SK-N-SH treated with all-trans-retinoic acid at 6 μM for 48 hours (cell line): ENCODE measurements at regions not wholly inside any gene's neighbourhood (a gene's known extent, or its start where the extent isn't known, plus 50 kb on each side); places are given as distances from the start of the nearest gene placed in this dataset.

Experiments
- ATAC-seq: fragments of 200-7000 bp; cut with Tn5 transposase; 3 replicates; pipeline ENCODE4 v1.9.1; 2020; ENCODE audit warnings: mild to moderate bottlenecking, moderate library complexity
- ARNTL ChIP-seq: fragments of 450-650 bp; formaldehyde crosslinking; IDR thresholded peaks from 2 replicates; pipeline ENCODE4 v1.5.0; 2020; ENCODE audit warnings: low read depth, mild to moderate bottlenecking, moderate library complexity, borderline replicate concordance
- BACH2 ChIP-seq: fragments of 250-450 bp; sonication (Bioruptor Pico); IDR thresholded peaks from 2 replicates; pipeline ENCODE4 v1.9.0; 2021; ENCODE audit warnings: mild to moderate bottlenecking, borderline replicate concordance
- CSDC2 ChIP-seq: fragments of 250-450 bp; sonication (Bioruptor Pico); IDR thresholded peaks from 2 replicates; pipeline ENCODE4 v1.5.0; 2020; ENCODE audit warnings: mild to moderate bottlenecking, moderate library complexity
- ESRRG ChIP-seq: fragments of 250-450 bp; sonication (Bioruptor Pico); IDR thresholded peaks from 2 replicates; pipeline ENCODE4 v1.6.1; 2021; ENCODE audit warnings: mild to moderate bottlenecking
- GLIS3 ChIP-seq: fragments of 250-450 bp; sonication (Bioruptor Pico); IDR thresholded peaks from 2 replicates; pipeline ENCODE4 v1.5.0; 2020; ENCODE audit warnings: mild to moderate bottlenecking, moderate library complexity
- ISL1 ChIP-seq: fragments of 250-450 bp; sonication (Bioruptor Pico); IDR thresholded peaks from 2 replicates; pipeline ENCODE4 v2.1.2; 2022; ENCODE audit warnings: mild to moderate bottlenecking, moderate library complexity
- OSR1 ChIP-seq: fragments of 250-450 bp; sonication (Bioruptor Pico); IDR thresholded peaks from 2 replicates; pipeline ENCODE4 v1.8.0; 2022; ENCODE audit warnings: moderate library complexity, mild to moderate bottlenecking, inconsistent platforms
- PPARA ChIP-seq: fragments of 250-450 bp; sonication (Bioruptor Pico); IDR thresholded peaks from 2 replicates; pipeline ENCODE4 v1.5.0; 2020; ENCODE audit warnings: mild to moderate bottlenecking, borderline replicate concordance
- SNAI2 ChIP-seq: fragments of 250-450 bp; sonication (Bioruptor Pico); IDR thresholded peaks from 2 replicates; pipeline ENCODE4 v1.5.0; 2020; ENCODE audit warnings: mild to moderate bottlenecking, moderate library complexity
- TCF4 ChIP-seq: fragments of 250-450 bp; sonication (Bioruptor Pico); IDR thresholded peaks from 2 replicates; pipeline ENCODE4 v1.8.0; 2021; ENCODE audit warnings: mild to moderate bottlenecking, moderate library complexity, borderline replicate concordance
- TOX ChIP-seq: fragments of 250-450 bp; sonication (Bioruptor Pico); IDR thresholded peaks from 2 replicates; pipeline ENCODE4 v1.8.0; 2021; ENCODE audit warnings: mild to moderate bottlenecking, moderate library complexity, borderline replicate concordance
- ZC3H10 ChIP-seq: fragments of 250-450 bp; sonication (Bioruptor Pico); IDR thresholded peaks from 2 replicates; pipeline ENCODE4 v1.5.1; 2021; ENCODE audit warnings: mild to moderate bottlenecking, moderate library complexity
- ZFP3 ChIP-seq: fragments of 250-450 bp; sonication (Bioruptor Pico); IDR thresholded peaks from 2 replicates; pipeline ENCODE4 v1.5.0; 2020; ENCODE audit warnings: mild to moderate bottlenecking, moderate library complexity
- ZFP30 ChIP-seq: fragments of 450-650 bp; formaldehyde crosslinking; IDR thresholded peaks from 2 replicates; pipeline ENCODE4 v1.5.0; 2022; ENCODE audit warnings: mild to moderate bottlenecking, moderate library complexity
- ZNF565 ChIP-seq: fragments of 450-650 bp; formaldehyde crosslinking; conservative IDR thresholded peaks from 2 replicates; pipeline ENCODE4 v1.5.0; 2020; ENCODE audit warnings: low read depth, mild to moderate bottlenecking, moderate library complexity
- ZNF8 ChIP-seq: fragments of 450-650 bp; formaldehyde crosslinking; IDR thresholded peaks from 2 replicates; pipeline ENCODE4 v1.5.0; 2020; ENCODE audit warnings: mild to moderate bottlenecking, moderate library complexity
- TF ChIP-seq, protein P1 (sequence below): fragments of 250-450 bp; sonication (Bioruptor Pico); IDR thresholded peaks from 2 replicates; pipeline ENCODE4 v1.8.0; 2020; ENCODE audit warnings: mild to moderate bottlenecking, moderate library complexity, borderline replicate concordance
- TF ChIP-seq, protein P2 (sequence below): fragments of 250-450 bp; sonication (Bioruptor Pico); IDR thresholded peaks from 2 replicates; pipeline ENCODE4 v1.5.1; 2020; ENCODE audit warnings: low read depth, mild to moderate bottlenecking, moderate library complexity
- TF ChIP-seq, protein P3 (sequence below): fragments of 250-450 bp; sonication (Bioruptor Pico); IDR thresholded peaks from 2 replicates; pipeline ENCODE4 v1.5.0; 2020; ENCODE audit warnings: mild to moderate bottlenecking, moderate library complexity
- TF ChIP-seq, protein P4 (sequence below): fragments of 250-450 bp; sonication (Bioruptor Pico); IDR thresholded peaks from 2 replicates; pipeline ENCODE4 v1.5.1; 2021; ENCODE audit warnings: mild to moderate bottlenecking, moderate library complexity
- TF ChIP-seq, protein P5 (sequence below): fragments of 250-450 bp; sonication (Bioruptor Pico); IDR thresholded peaks from 2 replicates; pipeline ENCODE4 v1.8.0; 2021; ENCODE audit warnings: low read depth, mild to moderate bottlenecking, moderate library complexity, borderline replicate concordance

DNA sequence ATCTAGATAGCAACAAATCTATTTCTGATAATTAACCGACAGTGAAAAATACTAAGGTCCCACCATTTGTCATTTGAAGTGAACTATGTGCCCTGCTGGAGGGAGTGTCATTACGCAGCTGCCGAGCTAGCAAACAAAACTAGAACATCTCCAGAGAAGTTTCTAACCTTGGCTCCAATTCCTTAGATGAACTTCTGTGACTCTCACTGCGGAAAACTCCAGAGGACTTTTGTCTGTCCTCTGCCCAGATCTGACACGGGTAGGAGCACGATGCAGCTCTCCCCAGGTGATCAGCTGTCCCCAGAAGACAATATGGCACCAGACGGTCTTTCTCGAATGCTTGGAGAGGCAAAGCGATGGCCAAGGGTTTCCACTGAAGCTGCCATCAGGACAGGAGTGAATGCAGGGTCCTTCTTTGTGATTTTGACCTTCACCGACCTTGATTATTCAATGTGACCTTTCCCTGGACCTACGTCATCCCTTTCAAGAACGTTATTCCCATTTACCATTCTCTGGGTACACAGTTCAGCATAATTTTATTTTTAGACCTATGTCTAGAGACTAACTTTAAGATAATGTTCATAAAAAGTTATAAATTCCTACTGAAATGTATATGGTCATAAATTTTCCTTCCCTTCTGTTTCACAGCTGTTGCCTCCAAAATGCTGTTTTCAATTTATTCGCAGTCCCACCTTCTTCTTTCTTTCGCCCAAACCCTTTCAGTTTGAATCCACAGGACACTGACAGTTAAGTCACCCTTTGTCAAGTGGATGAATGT lies 116.7 kb upstream of the C7orf33 start (continued):
- TF ChIP-seq ZFP30 (CRISPR knock-in tag) = no peak
- no peak for TF ChIP-seq PPARA (CRISPR knock-in tag)
- no peak for TF ChIP-seq ZNF565
- TF ChIP-seq SNAI2 = no peak
- TF ChIP-seq, all 23 proteins: peak for 0

DNA sequence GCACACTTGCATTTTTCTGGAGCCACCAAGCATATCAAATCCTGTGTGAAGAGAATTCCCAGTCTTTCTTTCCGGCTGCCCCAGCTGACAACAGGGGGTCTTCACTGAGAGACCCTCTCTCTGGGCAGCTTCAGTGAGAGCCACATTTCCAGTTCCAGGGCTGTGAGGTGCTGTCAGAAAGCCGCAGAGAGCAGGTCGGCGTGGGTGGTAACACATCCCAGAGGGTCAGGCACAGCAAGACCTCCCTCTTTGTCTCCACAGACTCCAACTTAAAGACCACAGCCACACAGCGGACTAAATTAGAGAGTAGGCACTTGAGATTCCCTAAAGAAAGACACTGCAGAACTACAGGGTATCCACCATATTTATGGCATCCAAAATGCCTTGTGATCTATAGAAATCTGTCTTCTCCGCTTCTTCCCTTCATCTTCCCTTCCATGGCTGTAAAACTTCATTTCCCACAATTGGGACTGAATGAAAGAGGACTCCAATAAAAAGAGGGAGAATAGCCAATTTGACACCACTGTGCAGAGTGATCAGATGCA lies 116.0 kb upstream of the C7orf33 start:
- ATAC-seq = no peak
- TF ChIP-seq, protein P1, sequence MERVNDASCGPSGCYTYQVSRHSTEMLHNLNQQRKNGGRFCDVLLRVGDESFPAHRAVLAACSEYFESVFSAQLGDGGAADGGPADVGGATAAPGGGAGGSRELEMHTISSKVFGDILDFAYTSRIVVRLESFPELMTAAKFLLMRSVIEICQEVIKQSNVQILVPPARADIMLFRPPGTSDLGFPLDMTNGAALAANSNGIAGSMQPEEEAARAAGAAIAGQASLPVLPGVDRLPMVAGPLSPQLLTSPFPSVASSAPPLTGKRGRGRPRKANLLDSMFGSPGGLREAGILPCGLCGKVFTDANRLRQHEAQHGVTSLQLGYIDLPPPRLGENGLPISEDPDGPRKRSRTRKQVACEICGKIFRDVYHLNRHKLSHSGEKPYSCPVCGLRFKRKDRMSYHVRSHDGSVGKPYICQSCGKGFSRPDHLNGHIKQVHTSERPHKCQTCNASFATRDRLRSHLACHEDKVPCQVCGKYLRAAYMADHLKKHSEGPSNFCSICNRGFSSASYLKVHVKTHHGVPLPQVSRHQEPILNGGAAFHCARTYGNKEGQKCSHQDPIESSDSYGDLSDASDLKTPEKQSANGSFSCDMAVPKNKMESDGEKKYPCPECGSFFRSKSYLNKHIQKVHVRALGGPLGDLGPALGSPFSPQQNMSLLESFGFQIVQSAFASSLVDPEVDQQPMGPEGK (CRISPR knock-in tag) = no peak
- TF ChIP-seq, protein P2, sequence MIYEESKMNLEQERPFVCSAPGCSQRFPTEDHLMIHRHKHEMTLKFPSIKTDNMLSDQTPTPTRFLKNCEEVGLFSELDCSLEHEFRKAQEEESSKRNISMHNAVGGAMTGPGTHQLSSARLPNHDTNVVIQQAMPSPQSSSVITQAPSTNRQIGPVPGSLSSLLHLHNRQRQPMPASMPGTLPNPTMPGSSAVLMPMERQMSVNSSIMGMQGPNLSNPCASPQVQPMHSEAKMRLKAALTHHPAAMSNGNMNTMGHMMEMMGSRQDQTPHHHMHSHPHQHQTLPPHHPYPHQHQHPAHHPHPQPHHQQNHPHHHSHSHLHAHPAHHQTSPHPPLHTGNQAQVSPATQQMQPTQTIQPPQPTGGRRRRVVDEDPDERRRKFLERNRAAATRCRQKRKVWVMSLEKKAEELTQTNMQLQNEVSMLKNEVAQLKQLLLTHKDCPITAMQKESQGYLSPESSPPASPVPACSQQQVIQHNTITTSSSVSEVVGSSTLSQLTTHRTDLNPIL = no peak
- no peak for TF ChIP-seq ISL1 (CRISPR knock-in tag)
- no peak for TF ChIP-seq ZC3H10
- TF ChIP-seq ESRRG = no peak
- no peak for TF ChIP-seq ZFP30 (CRISPR knock-in tag)
- TF ChIP-seq, protein P3, sequence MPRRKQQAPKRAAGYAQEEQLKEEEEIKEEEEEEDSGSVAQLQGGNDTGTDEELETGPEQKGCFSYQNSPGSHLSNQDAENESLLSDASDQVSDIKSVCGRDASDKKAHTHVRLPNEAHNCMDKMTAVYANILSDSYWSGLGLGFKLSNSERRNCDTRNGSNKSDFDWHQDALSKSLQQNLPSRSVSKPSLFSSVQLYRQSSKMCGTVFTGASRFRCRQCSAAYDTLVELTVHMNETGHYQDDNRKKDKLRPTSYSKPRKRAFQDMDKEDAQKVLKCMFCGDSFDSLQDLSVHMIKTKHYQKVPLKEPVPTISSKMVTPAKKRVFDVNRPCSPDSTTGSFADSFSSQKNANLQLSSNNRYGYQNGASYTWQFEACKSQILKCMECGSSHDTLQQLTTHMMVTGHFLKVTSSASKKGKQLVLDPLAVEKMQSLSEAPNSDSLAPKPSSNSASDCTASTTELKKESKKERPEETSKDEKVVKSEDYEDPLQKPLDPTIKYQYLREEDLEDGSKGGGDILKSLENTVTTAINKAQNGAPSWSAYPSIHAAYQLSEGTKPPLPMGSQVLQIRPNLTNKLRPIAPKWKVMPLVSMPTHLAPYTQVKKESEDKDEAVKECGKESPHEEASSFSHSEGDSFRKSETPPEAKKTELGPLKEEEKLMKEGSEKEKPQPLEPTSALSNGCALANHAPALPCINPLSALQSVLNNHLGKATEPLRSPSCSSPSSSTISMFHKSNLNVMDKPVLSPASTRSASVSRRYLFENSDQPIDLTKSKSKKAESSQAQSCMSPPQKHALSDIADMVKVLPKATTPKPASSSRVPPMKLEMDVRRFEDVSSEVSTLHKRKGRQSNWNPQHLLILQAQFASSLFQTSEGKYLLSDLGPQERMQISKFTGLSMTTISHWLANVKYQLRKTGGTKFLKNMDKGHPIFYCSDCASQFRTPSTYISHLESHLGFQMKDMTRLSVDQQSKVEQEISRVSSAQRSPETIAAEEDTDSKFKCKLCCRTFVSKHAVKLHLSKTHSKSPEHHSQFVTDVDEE = no peak
- TF ChIP-seq TOX (CRISPR knock-in tag) = no peak
- no peak for TF ChIP-seq TCF4 (CRISPR knock-in tag)
- no peak for TF ChIP-seq CSDC2 (CRISPR knock-in tag)
- no peak for TF ChIP-seq PPARA (CRISPR knock-in tag)
- no peak for TF ChIP-seq ZFP3
- TF ChIP-seq OSR1 (CRISPR knock-in tag) = no peak
- no peak for TF ChIP-seq GLIS3
- TF ChIP-seq, protein P4, sequence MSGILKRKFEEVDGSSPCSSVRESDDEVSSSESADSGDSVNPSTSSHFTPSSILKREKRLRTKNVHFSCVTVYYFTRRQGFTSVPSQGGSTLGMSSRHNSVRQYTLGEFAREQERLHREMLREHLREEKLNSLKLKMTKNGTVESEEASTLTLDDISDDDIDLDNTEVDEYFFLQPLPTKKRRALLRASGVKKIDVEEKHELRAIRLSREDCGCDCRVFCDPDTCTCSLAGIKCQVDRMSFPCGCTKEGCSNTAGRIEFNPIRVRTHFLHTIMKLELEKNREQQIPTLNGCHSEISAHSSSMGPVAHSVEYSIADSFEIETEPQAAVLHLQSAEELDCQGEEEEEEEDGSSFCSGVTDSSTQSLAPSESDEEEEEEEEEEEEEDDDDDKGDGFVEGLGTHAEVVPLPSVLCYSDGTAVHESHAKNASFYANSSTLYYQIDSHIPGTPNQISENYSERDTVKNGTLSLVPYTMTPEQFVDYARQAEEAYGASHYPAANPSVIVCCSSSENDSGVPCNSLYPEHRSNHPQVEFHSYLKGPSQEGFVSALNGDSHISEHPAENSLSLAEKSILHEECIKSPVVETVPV (CRISPR knock-in tag) = no peak
- TF ChIP-seq, protein P5, sequence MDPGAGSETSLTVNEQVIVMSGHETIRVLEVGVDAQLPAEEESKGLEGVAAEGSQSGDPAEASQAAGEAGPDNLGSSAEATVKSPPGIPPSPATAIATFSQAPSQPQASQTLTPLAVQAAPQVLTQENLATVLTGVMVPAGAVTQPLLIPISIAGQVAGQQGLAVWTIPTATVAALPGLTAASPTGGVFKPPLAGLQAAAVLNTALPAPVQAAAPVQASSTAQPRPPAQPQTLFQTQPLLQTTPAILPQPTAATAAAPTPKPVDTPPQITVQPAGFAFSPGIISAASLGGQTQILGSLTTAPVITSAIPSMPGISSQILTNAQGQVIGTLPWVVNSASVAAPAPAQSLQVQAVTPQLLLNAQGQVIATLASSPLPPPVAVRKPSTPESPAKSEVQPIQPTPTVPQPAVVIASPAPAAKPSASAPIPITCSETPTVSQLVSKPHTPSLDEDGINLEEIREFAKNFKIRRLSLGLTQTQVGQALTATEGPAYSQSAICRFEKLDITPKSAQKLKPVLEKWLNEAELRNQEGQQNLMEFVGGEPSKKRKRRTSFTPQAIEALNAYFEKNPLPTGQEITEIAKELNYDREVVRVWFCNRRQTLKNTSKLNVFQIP = no peak
- no peak for TF ChIP-seq BACH2 (CRISPR knock-in tag)
- TF ChIP-seq ZNF8 (CRISPR knock-in tag) = no peak
- no peak for TF ChIP-seq ARNTL (CRISPR knock-in tag)
- TF ChIP-seq ZNF565 = no peak

DNA sequence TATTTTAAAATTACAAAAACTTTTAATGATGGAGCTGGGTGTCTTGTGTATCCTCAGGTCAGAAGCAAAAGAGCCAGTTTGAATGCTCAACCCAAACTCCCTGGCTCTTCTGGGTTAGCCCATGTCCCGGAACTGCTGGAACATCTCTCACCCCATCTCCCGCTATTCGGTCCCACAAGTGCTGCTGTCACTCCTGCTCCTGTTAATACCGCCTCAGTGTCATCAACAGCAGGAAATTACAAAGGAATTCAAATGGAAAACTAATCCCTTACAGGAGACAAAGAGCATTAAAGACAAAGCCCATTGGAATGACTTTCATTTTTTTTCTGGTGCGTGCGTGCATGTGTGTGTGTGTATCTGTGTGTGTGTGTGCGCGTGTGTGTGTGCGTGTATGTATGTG lies 112.0 kb upstream of the C7orf33 start:
- ATAC-seq = no peak
- TF ChIP-seq OSR1 (CRISPR knock-in tag) = no peak
- no peak for TF ChIP-seq CSDC2 (CRISPR knock-in tag)
- no peak for TF ChIP-seq GLIS3
- no peak for TF ChIP-seq ZC3H10
- no peak for TF ChIP-seq SNAI2
- TF ChIP-seq ARNTL (CRISPR knock-in tag) = no peak
- TF ChIP-seq, protein P2 = no peak
- no peak for TF ChIP-seq ZNF565
- TF ChIP-seq, protein P3 = no peak
- no peak for TF ChIP-seq PPARA (CRISPR knock-in tag)
- no peak for TF ChIP-seq TOX (CRISPR knock-in tag)
- no peak for TF ChIP-seq ZNF8 (CRISPR knock-in tag)
- no peak for TF ChIP-seq TCF4 (CRISPR knock-in tag)
